HepG2 (cell line): ENCODE measurements at regions not wholly inside any gene's neighbourhood (a gene's known extent, or its start where the extent isn't known, plus 50 kb on each side); places are given as distances from the start of the nearest gene placed in this dataset.

Experiments used
- CBX5 ChIP-seq: sonication (generic); formaldehyde crosslinking; IDR thresholded peaks from 2 replicates; pipeline ENCODE4 v1.4.0; 2020; ENCODE audit warnings: missing genetic modification reagents, borderline replicate concordance
- CHD2 ChIP-seq: IDR thresholded peaks from 2 replicates; pipeline ENCODE4 v1.6.1; 2011; ENCODE audit warnings: low read depth, low read length, improper control_type of control experiment
- CTCF ChIP-seq: sonication (generic); formaldehyde crosslinking; IDR thresholded peaks from 2 replicates; pipeline ENCODE4 v1.5.0; 2020; ENCODE audit warnings: mild to moderate bottlenecking, missing genetic modification reagents, moderate library complexity
- EZH2 ChIP-seq: conservative IDR thresholded peaks from 2 replicates; pipeline ENCODE4 v1.6.1; 2012; ENCODE audit warnings: mild to moderate bottlenecking, low read depth, low read length, moderate library complexity
- HES4 ChIP-seq: sonication (generic); formaldehyde crosslinking; IDR thresholded peaks from 2 replicates; pipeline ENCODE4 v1.9.0; 2021; ENCODE audit warnings: mild to moderate bottlenecking, missing genetic modification reagents, borderline replicate concordance
- HNRNPH1 ChIP-seq: fragments of 200-400 bp; formaldehyde crosslinking; optimal IDR thresholded peaks from 2 replicates; pipeline ENCODE3; 2017; ENCODE audit warnings: mild to moderate bottlenecking, low read depth, low read length
- MZF1 ChIP-seq: sonication (generic); formaldehyde crosslinking; IDR thresholded peaks from 2 replicates; pipeline ENCODE4 v1.8.1; 2023; ENCODE audit warnings: mild to moderate bottlenecking, missing genetic modification reagents, borderline replicate concordance
- SMC3 ChIP-seq: IDR thresholded peaks from 2 replicates; pipeline ENCODE4 v1.6.1; 2011; ENCODE audit warnings: low read length, improper control_type of control experiment
- SP2 ChIP-seq: sonication (generic); formaldehyde crosslinking; IDR thresholded peaks from 2 replicates; pipeline ENCODE4 v1.5.1; 2020; ENCODE audit warnings: mild to moderate bottlenecking, missing genetic modification reagents
- TAF1 ChIP-seq: sonication (generic); formaldehyde crosslinking; IDR thresholded peaks from 2 replicates; pipeline ENCODE4 v1.4.0; 2020; ENCODE audit warnings: missing genetic modification reagents
- ZBTB33 ChIP-seq: sonication (generic); formaldehyde crosslinking; IDR thresholded peaks from 2 replicates; pipeline ENCODE4 v1.4.0; 2020; ENCODE audit warnings: missing genetic modification reagents
- ZFX ChIP-seq: sonication (generic); formaldehyde crosslinking; IDR thresholded peaks from 2 replicates; pipeline ENCODE4 v1.4.0; 2020; ENCODE audit warnings: mild to moderate bottlenecking, low read depth, missing genetic modification reagents, moderate library complexity
- ZNF230 ChIP-seq: sonication (generic); formaldehyde crosslinking; IDR thresholded peaks from 2 replicates; pipeline ENCODE4 v1.4.0; 2020; ENCODE audit warnings: mild to moderate bottlenecking, missing genetic modification reagents
- ZNF512 ChIP-seq: sonication (generic); formaldehyde crosslinking; IDR thresholded peaks from 2 replicates; pipeline ENCODE4 v1.4.0; 2020; ENCODE audit warnings: mild to moderate bottlenecking, missing genetic modification reagents

GRCh38 chr12:128073937-128074336 is 193.0 kb upstream of the TMEM132C start:
- TF ChIP-seq CTCF: no peak
- TF ChIP-seq HNRNPH1: no peak
- TF ChIP-seq EZH2: no peak
- TF ChIP-seq SMC3: no peak
- no peak for TF ChIP-seq ZFX
- TF ChIP-seq MZF1 (CRISPR knock-in tag): no peak
- no peak for TF ChIP-seq ZBTB33 (CRISPR knock-in tag)
- TF ChIP-seq ZNF230: no peak
- no peak for TF ChIP-seq CHD2
- TF ChIP-seq CBX5 (CRISPR knock-in tag): no peak
- TF ChIP-seq ZNF512 (CRISPR knock-in tag): no peak
- TF ChIP-seq HES4 (CRISPR knock-in tag): no peak
- no peak for TF ChIP-seq SP2 (CRISPR knock-in tag)
- TF ChIP-seq TAF1 (CRISPR knock-in tag): no peak
